ENCODE measurements at regions not wholly inside any gene's neighbourhood (a gene's known extent, or its start where the extent isn't known, plus 50 kb on each side); places are given as distances from the start of the nearest gene placed in this dataset.

DNA sequence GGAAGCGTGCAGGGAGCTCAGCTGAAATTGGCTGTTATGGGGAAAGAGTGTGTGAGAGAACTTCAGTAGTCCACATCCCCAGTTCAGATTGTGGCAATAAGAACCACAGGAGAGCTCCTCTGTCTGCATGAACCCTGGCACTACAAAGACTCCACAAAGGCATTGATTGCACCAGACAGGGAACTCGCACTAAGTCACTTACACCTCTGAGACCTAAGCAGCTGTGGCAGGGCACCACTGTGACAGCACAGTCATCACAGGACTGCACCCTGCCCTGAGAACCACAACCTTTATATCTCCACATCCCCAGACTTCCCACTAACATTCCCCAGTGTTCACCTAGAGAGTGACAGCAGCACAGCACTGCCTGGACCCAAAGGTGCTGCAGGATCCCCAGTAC is 226.8 kb downstream of the XPNPEP1 start:
- TF ChIP-seq, protein P1, sequence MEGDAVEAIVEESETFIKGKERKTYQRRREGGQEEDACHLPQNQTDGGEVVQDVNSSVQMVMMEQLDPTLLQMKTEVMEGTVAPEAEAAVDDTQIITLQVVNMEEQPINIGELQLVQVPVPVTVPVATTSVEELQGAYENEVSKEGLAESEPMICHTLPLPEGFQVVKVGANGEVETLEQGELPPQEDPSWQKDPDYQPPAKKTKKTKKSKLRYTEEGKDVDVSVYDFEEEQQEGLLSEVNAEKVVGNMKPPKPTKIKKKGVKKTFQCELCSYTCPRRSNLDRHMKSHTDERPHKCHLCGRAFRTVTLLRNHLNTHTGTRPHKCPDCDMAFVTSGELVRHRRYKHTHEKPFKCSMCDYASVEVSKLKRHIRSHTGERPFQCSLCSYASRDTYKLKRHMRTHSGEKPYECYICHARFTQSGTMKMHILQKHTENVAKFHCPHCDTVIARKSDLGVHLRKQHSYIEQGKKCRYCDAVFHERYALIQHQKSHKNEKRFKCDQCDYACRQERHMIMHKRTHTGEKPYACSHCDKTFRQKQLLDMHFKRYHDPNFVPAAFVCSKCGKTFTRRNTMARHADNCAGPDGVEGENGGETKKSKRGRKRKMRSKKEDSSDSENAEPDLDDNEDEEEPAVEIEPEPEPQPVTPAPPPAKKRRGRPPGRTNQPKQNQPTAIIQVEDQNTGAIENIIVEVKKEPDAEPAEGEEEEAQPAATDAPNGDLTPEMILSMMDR (IDR thresholded peaks at IDR 0.05), result no peak
- no peak for TF ChIP-seq POLR2A (IDR thresholded peaks at IDR 0.05)

Data from uterus (tissue), 2 donors.